ENCODE measurements at regions not wholly inside any gene's neighbourhood (a gene's known extent, or its start where the extent isn't known, plus 50 kb on each side); places are given as distances from the start of the nearest gene placed in this dataset.
"Not testable (repeated sequence)": the region's sequence is repeated elsewhere in the genome, so short reads cannot be mapped to it uniquely, and the experiment has no call there.

DNA sequence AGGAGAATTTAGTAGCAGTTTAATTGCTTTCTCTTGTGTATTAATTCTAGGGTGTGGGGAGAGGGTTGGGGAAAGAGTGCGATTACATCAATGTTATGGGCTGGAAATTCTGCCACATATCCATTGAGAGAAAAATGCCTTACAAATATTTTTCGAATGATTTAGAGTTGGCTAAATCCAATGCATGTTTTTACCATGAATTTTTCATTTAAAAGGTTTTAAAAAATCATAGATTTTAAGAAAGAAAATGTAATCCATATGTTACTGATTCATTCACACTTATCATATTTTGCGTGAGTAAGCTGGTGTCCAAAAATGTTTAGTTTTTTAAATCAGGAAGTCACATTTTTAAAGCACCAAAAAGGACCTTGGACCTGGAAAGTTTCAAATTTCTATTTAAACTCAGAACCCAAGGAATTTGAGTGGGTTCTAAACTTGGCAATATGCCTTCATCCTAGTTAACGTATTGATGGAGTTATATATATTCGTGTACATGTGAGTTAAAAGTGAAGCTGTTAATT lies 627.4 kb upstream of the CITED2 start:
- DNase-seq = peak; percentile 72
- TF ChIP-seq EZH2 (IDR thresholded peaks at IDR 0.05; ENCODE audit: insufficient read depth, poor library complexity, severe bottlenecking) = no peak
- no peak for TF ChIP-seq EZH2phosphoT487 (IDR thresholded peaks at IDR 0.05; ENCODE audit: insufficient read depth, low read depth)
- Histone ChIP-seq H3K4me3 (0 out of 2 replicates have a peak overlapping the region, but pooled peaks have one; percentile 9), H3K9me2 (ENCODE audit: insufficient read depth) (no peaks in the 10 kb centered on the region), H3F3A (ENCODE audit: insufficient read depth) (peaks cover 35% of the 10 kb centered on the region), H3K27ac (peak overlapping the region; percentile 69), H3K4me1 (ENCODE audit: insufficient read depth) (peaks cover 41% of the 10 kb centered on the region), H3K27me3 (replicated peaks; ENCODE audit: insufficient read depth) (no peaks in the 10 kb centered on the region), H4K20me1 (ENCODE audit: insufficient read depth) (no peaks in the 10 kb centered on the region), H3K9ac (peak overlapping the region; percentile 22; the same call in 1 of the 2 replicates), H2AFZ (0 out of 2 replicates have a peak overlapping the region, but pooled peaks have one; percentile 11), H3K4me2 (ENCODE audit: unreplicated experiment) (peak overlapping the region; percentile 61), H3K79me2 (ENCODE audit: insufficient read depth) (no peaks in the 10 kb centered on the region), H3K9me3 (ENCODE audit: low read depth) (no peaks in the 10 kb centered on the region), H3K36me3 (ENCODE audit: low read depth) (no peaks in the 10 kb centered on the region)
- 2% methylated on average over 5 of the region's 5 CpGs for WGBS, 2 experiments (ENCODE audit: low coverage in 1 of 2, low lambda C conversion rate in 2 of 2, missing lambda C conversion rate in 2 of 2)
- in situ Hi-C loops (cut with MboI) = no loop called here

DNA sequence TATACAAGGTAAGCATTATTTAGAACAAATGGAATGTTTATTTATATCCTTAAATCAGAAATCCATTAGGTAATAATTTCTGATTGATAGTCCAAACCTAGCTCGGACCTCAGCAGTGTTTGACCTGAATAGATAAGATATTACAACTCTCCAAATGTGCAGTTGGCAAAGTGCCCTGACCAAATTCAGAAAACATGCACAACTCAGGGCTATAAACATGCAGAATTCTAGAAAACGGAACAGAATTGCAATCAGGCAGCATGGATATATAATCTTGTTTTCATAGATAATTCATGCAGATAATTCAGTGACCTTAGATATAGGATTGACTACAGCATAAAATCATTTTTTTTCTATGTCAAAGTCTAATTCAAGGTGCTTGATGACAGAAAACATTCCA lies 626.6 kb upstream of the CITED2 start:
- peaks cover 43% of the 10 kb centered on the region for H3K4me1 ChIP-seq (ENCODE audit: insufficient read depth)

DNA sequence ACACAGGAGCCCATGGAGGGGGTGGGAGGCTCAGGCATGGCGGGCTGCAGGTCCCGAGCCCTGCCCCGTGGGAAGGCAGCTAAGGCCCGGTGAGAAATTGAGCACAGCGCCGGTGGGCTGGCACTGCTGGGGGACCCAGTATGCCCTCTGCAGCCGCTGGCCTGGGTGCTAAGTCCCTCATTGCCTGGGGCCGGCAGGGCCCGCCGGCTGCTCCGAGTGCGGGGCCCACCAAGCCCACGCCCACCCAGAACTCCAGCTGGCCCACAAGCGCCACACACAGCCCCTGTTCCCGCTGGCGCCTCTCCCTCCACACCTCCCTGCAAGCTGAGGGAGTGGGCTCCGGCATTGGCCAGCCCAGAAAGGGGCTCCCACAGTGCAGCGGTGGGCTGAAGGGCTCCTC lies 625.2 kb upstream of the CITED2 start:
- 99% methylated on average over 12 of the region's 18 CpGs for WGBS, 2 experiments (ENCODE audit: low coverage in 1 of 2, low lambda C conversion rate in 2 of 2, missing lambda C conversion rate in 2 of 2)
- H3F3A ChIP-seq (ENCODE audit: insufficient read depth) = peaks cover 35% of the 10 kb centered on the region

More for the DNA sequence above, 626.6 kb upstream of the CITED2 start:
- Histone ChIP-seq H3K4me3 (0 out of 2 replicates have a peak overlapping the region, but pooled peaks have one; percentile 9), H2AFZ (no peak overlapping the region), H3K27me3 (replicated peaks; ENCODE audit: insufficient read depth) (no peaks in the 10 kb centered on the region), H4K20me1 (ENCODE audit: insufficient read depth) (no peaks in the 10 kb centered on the region), H3K9me3 (ENCODE audit: low read depth) (no peaks in the 10 kb centered on the region), H3K9me2 (ENCODE audit: insufficient read depth) (no peaks in the 10 kb centered on the region), H3K4me2 (ENCODE audit: unreplicated experiment) (peak overlapping the region; percentile 61), H3K27ac (peak overlapping the region; percentile 69), H3F3A (ENCODE audit: insufficient read depth) (peaks cover 35% of the 10 kb centered on the region), H3K9ac (peak overlapping the region; percentile 22), H3K36me3 (ENCODE audit: low read depth) (no peaks in the 10 kb centered on the region), H3K79me2 (ENCODE audit: insufficient read depth) (no peaks in the 10 kb centered on the region)
- TF ChIP-seq EZH2phosphoT487 (IDR thresholded peaks at IDR 0.05; ENCODE audit: insufficient read depth, low read depth) = no peak
- TF ChIP-seq EZH2 (IDR thresholded peaks at IDR 0.05; ENCODE audit: insufficient read depth, poor library complexity, severe bottlenecking) = no peak
- 11 to 17% methylated on average over 2 of the region's 2 CpGs for WGBS, 2 experiments (ENCODE audit: low coverage in 1 of 2, low lambda C conversion rate in 2 of 2, missing lambda C conversion rate in 2 of 2)
- in situ Hi-C loops (cut with MboI) = no loop called here
- DNase-seq = peak; percentile 8

DNA sequence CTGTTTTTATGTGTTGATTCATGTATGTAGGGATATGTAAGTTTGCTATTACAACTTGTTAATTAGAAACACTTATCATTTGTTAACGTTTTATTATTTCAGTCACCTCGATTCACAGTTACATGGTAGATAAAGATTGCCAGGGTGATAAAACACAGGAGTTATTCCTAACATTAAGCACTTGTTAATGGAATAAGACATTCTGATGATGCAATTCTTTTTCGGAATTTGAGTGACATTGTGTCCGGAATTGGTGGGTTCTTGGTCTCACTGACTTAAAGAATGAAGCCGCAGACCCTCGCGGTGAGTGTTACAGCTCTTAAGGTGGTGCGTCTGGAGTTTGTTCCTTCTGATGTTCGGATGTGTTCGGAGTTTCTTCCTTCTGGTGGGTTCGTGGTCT lies 624.0 kb upstream of the CITED2 start:
- H3K27me3 ChIP-seq (replicated peaks; ENCODE audit: insufficient read depth); H3K9me3 ChIP-seq (ENCODE audit: low read depth); H2AFZ ChIP-seq; H3K4me2 ChIP-seq (ENCODE audit: unreplicated experiment); in situ Hi-C loops (cut with MboI); H3K27ac ChIP-seq; H3K36me3 ChIP-seq (ENCODE audit: low read depth); H3K79me2 ChIP-seq (ENCODE audit: insufficient read depth); DNase-seq; H3K9ac ChIP-seq; H4K20me1 ChIP-seq (ENCODE audit: insufficient read depth); H3K9me2 ChIP-seq (ENCODE audit: insufficient read depth); H3K4me3 ChIP-seq: not testable (repeated sequence)
- peaks cover 26% of the 10 kb centered on the region for H3F3A ChIP-seq (ENCODE audit: insufficient read depth)
- peaks cover 35% of the 10 kb centered on the region for H3K4me1 ChIP-seq (ENCODE audit: insufficient read depth)
- WGBS, 2 experiments (ENCODE audit: low coverage in 1 of 2, low lambda C conversion rate in 2 of 2, missing lambda C conversion rate in 2 of 2) = 89 to 91% methylated on average over 9 to 11 of the region's 11 CpGs

More for the DNA sequence above, 625.2 kb upstream of the CITED2 start:
- H3K9me3 ChIP-seq (ENCODE audit: low read depth); H3K27me3 ChIP-seq (replicated peaks; ENCODE audit: insufficient read depth); H2AFZ ChIP-seq; H4K20me1 ChIP-seq (ENCODE audit: insufficient read depth); DNase-seq; H3K9me2 ChIP-seq (ENCODE audit: insufficient read depth); H3K4me2 ChIP-seq (ENCODE audit: unreplicated experiment); H3K36me3 ChIP-seq (ENCODE audit: low read depth); H3K79me2 ChIP-seq (ENCODE audit: insufficient read depth); H3K9ac ChIP-seq; H3K4me3 ChIP-seq; in situ Hi-C loops (cut with MboI); H3K27ac ChIP-seq: not testable (repeated sequence)
- H3K4me1 ChIP-seq (ENCODE audit: insufficient read depth) = peaks cover 43% of the 10 kb centered on the region

Measured in GM23248 (cell line).